ENCODE measurements at regions not wholly inside any gene's neighbourhood (a gene's known extent, or its start where the extent isn't known, plus 50 kb on each side); places are given as distances from the start of the nearest gene placed in this dataset.
"Not testable (repeated sequence)": the region's sequence is repeated elsewhere in the genome, so short reads cannot be mapped to it uniquely, and the experiment has no call there.

DNA sequence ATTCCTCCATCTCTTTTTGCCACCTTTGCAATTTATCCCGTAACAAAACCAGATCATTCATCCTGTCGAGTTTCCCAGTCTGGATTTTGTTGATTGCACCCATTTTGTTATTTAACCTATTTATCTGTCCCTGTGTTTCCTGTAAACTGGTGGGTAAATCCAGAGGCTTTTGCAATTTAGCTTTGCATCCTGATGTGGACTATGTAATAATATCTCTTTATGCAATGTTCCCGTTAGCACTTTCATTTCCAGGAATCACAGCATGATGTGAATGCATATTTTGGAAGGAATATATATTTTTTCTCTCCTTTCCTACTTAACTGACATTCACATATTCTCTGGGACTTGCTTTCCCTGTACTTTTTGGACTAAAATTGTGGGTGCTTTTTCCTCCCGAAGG, 240.3 kb upstream of the GAS1 start:
- ChIA-PET POLR2A (no interaction called here), CTCF (no interaction called here)
- Mint-ChIP-seq H3K36me3 (ENCODE audit: low read depth) (no peaks in the 10 kb centered on the region), H3K4me1 (ENCODE audit: low read depth) (no peaks in the 10 kb centered on the region), H3K27ac (no peak overlapping the region), H3K27me3 (ENCODE audit: low read depth) (peaks cover 5% of the 10 kb centered on the region), H3K4me3 (no peak overlapping the region), H3K9me3 (ENCODE audit: insufficient read depth) (no peaks in the 10 kb centered on the region)
- DNase-seq (no peak), ATAC-seq (no peak)

DNA sequence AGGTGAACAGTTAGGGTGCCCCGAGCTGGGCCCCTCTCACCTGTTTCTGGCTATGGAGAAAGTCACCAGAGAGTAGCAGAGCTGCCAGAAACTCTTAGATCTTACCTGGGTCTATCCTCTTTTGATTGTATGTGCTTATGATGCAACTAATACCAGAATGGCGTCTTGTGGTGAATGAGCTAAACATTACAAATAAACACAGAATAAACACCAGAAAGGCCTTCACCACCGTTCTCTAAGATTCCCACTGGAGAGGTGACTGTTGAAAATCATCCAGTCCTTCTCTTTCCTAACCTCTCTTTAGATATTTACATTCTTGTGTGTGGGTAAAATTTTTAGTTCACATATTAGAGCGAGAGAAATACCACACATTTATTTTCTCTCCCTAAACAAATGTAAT, 241.7 kb upstream of the GAS1 start:
- H3K4me3 Mint-ChIP-seq, result no peak overlapping the region
- H3K27me3 Mint-ChIP-seq (ENCODE audit: low read depth), result peaks cover 5% of the 10 kb centered on the region
- no peak for ATAC-seq
- CTCF ChIA-PET, result no interaction called here
- POLR2A ChIA-PET, result no interaction called here
- H3K36me3 Mint-ChIP-seq (ENCODE audit: low read depth), result no peaks in the 10 kb centered on the region
- H3K27ac Mint-ChIP-seq, result no peak overlapping the region
- DNase-seq, result no peak
- no peaks in the 10 kb centered on the region for H3K9me3 Mint-ChIP-seq (ENCODE audit: insufficient read depth)
- H3K4me1 Mint-ChIP-seq (ENCODE audit: low read depth), result no peaks in the 10 kb centered on the region

DNA sequence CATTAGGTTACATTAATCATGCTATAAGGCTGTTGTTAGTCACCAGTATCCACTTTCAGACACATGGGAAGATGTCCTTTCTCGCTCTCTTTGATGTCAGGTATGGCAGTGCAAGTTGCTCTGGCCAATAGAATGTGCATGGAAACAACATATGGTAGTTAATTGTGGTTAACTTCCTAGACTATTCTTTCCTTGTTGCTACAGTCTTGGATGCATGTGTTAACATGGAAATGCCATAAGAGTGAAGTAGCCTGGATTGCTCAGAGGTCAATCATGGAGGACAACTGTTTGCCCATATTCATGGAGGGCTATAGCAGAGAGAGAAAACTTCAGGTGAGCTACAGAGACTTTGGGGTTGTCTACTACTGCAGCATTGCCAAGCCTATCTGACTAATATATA, 245.8 kb upstream of the GAS1 start:
- Mint-ChIP-seq H3K27ac (no peak overlapping the region), H3K4me1 (ENCODE audit: low read depth) (peaks cover 7% of the 10 kb centered on the region), H3K4me3 (no peak overlapping the region), H3K9me3 (ENCODE audit: insufficient read depth) (no peaks in the 10 kb centered on the region), H3K27me3 (ENCODE audit: low read depth) (peaks cover 11% of the 10 kb centered on the region), H3K36me3 (ENCODE audit: low read depth) (no peaks in the 10 kb centered on the region)
- ATAC-seq (no peak), DNase-seq (no peak)
- ChIA-PET POLR2A (no interaction called here), CTCF (no interaction called here)

DNA sequence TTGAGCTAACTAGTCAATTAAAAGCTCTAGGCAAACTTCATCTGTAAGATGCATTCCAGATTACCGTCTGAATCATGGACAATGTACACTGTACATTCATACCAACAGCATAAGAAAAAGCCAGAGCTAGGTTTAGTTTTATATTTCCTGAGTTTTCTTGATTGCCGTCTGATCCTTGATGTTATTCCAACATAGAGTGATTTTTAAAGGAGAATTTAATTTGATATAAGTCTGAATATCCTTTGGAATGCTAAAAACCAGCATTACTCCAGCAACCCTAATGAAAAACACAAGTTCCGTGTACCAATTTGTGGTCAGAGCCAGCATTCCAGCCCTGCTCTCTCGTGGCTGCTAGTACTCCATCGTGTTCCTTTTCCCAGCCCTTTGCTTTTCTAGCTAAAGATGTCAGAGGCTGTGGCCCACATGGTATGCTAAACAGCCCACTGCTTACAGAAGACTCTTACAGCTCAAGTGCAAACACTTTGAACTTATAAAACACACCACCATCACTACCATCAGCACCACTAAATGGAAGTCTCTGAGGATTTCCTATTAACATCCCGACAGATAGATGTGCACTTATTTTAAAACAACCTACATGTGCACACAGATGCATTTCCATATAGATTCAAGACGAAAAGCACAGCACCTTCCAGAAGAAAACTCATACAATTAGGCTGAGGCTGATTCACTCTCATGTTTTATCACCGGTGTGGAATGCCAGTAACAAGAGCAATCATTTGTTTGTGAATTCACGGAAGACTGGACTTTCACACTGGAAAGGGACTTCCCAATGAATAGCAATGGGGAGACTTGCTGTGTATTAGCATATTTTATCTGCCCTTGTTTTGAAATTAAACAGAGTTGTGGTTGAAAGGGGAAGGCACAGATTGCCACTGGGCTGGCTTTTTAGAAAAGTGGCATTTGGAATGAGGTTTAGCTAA, 246.9 kb upstream of the GAS1 start:
- ChIA-PET CTCF (no interaction called here), POLR2A (no interaction called here)
- Mint-ChIP-seq H3K36me3 (ENCODE audit: low read depth) (no peaks in the 10 kb centered on the region), H3K27ac (no peak overlapping the region), H3K4me1 (ENCODE audit: low read depth) (peaks cover 7% of the 10 kb centered on the region), H3K27me3 (ENCODE audit: low read depth) (peaks cover 11% of the 10 kb centered on the region), H3K4me3 (no peak overlapping the region), H3K9me3 (ENCODE audit: insufficient read depth) (no peaks in the 10 kb centered on the region)
- no peak for DNase-seq
- no peak for ATAC-seq

GRCh38 chr9:87195306-87195705, 248.0 kb upstream of the GAS1 start:
- DNase-seq (no peak), ATAC-seq (no peak)
- Mint-ChIP-seq H3K36me3 (ENCODE audit: low read depth) (no peaks in the 10 kb centered on the region), H3K9me3 (ENCODE audit: insufficient read depth) (no peaks in the 10 kb centered on the region), H3K4me3 (no peak overlapping the region), H3K4me1 (ENCODE audit: low read depth) (peaks cover 7% of the 10 kb centered on the region), H3K27ac (no peak overlapping the region), H3K27me3 (ENCODE audit: low read depth) (peaks cover 11% of the 10 kb centered on the region)
- ChIA-PET POLR2A (no interaction called here), CTCF (no interaction called here)

- ATAC-seq, result no peak
- no peaks in the 10 kb centered on the region for H3K9me3 Mint-ChIP-seq (ENCODE audit: insufficient read depth)
- H3K4me1 Mint-ChIP-seq (ENCODE audit: low read depth), result peaks cover 7% of the 10 kb centered on the region
- H3K27me3 Mint-ChIP-seq (ENCODE audit: low read depth), result peaks cover 11% of the 10 kb centered on the region
- no peak overlapping the region for H3K27ac Mint-ChIP-seq
- no peaks in the 10 kb centered on the region for H3K36me3 Mint-ChIP-seq (ENCODE audit: low read depth)
- no peak overlapping the region for H3K4me3 Mint-ChIP-seq
- ChIA-PET CTCF (no interaction called here), POLR2A (no interaction called here)
- DNase-seq, result no peak
These were observed 250.2 kb upstream of the GAS1 start for GRCh38 chr9:87197349-87198130.

- CTCF ChIA-PET, result no interaction called here
- DNase-seq (no peak), ATAC-seq (no peak)
- Mint-ChIP-seq H3K4me1 (ENCODE audit: low read depth) (peaks cover 7% of the 10 kb centered on the region), H3K27me3 (ENCODE audit: low read depth) (peaks cover 11% of the 10 kb centered on the region), H3K36me3 (ENCODE audit: low read depth) (no peaks in the 10 kb centered on the region), H3K4me3 (no peak overlapping the region), H3K9me3 (ENCODE audit: insufficient read depth) (no peaks in the 10 kb centered on the region), H3K27ac (no peak overlapping the region)
- POLR2A ChIA-PET, result no interaction called here
These were observed 251.4 kb upstream of the GAS1 start for GRCh38 chr9:87198716-87199115.

DNA sequence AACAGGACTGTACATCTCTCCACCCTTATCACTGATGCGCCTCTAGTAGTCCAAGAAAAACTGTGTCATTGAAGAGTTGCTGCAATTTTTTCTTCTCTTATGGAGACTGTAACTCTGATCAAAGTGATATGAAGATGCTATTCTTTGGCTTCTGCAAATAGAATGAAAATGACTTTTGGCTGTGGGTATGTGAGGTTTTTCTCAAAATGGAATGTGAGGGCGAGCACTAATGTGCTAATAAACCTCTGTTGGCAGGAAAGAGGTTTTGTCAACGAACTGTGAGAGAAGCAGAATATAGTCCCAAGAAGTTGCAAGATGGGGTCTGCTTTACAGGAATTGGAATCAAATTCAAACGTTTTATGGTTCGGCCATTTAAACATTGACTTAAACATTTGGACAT, 252.0 kb upstream of the GAS1 start:
- Mint-ChIP-seq H3K27me3 (ENCODE audit: low read depth) (peaks cover 11% of the 10 kb centered on the region), H3K27ac (no peak overlapping the region), H3K4me3 (no peak overlapping the region), H3K4me1 (ENCODE audit: low read depth) (peaks cover 7% of the 10 kb centered on the region), H3K36me3 (ENCODE audit: low read depth) (no peaks in the 10 kb centered on the region), H3K9me3 (ENCODE audit: insufficient read depth) (no peaks in the 10 kb centered on the region)
- ChIA-PET CTCF (no interaction called here), POLR2A (no interaction called here)
- no peak for DNase-seq
- ATAC-seq, result no peak

DNA sequence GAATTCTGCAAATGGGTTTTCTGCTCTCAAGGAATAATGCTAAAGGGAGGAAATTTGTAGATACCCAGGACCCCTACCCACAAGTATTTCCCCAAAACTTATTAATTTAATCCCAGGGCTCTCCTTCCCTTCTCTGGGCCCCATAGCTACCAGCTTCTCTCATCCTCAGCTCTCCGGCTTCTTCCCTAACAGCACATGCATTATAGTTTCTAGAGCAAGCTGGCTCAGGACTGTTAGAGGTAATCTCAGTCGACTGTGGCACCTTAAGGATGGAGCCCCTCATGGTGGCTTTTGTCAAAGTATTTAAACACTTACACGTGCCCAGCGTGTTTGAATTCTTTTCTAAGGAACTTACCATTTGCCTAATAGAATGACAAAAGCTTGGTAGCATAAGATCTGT, 252.5 kb upstream of the GAS1 start:
- ATAC-seq (no peak), DNase-seq (no peak)
- no peaks in the 10 kb centered on the region for H3K36me3 Mint-ChIP-seq (ENCODE audit: low read depth)
- no peaks in the 10 kb centered on the region for H3K9me3 Mint-ChIP-seq (ENCODE audit: insufficient read depth)
- H3K4me3 Mint-ChIP-seq, result no peak overlapping the region
- POLR2A ChIA-PET, result no interaction called here
- peaks cover 11% of the 10 kb centered on the region for H3K27me3 Mint-ChIP-seq (ENCODE audit: low read depth)
- H3K4me1 Mint-ChIP-seq (ENCODE audit: low read depth), result peaks cover 7% of the 10 kb centered on the region
- no peak overlapping the region for H3K27ac Mint-ChIP-seq
- CTCF ChIA-PET, result no interaction called here

- DNase-seq (no peak), ATAC-seq (no peak)
- POLR2A ChIA-PET, result no interaction called here
- Mint-ChIP-seq H3K9me3 (ENCODE audit: insufficient read depth) (no peaks in the 10 kb centered on the region), H3K4me1 (ENCODE audit: low read depth) (peaks cover 3% of the 10 kb centered on the region), H3K4me3 (no peak overlapping the region), H3K36me3 (ENCODE audit: low read depth) (no peaks in the 10 kb centered on the region), H3K27ac (no peak overlapping the region), H3K27me3 (ENCODE audit: low read depth) (peaks cover 3% of the 10 kb centered on the region)
- CTCF ChIA-PET, result no interaction called here
These were observed 254.0 kb upstream of the GAS1 start for GRCh38 chr9:87201351-87201751.

- DNase-seq, result no peak
These were observed 258.9 kb upstream of the GAS1 start for GRCh38 chr9:87206064-87206661.

GRCh38 chr9:87210658-87211057, 263.4 kb upstream of the GAS1 start:
- H3K4me1 Mint-ChIP-seq (ENCODE audit: low read depth); H3K27me3 Mint-ChIP-seq (ENCODE audit: low read depth); CTCF ChIA-PET; POLR2A ChIA-PET; ATAC-seq; H3K27ac Mint-ChIP-seq; H3K4me3 Mint-ChIP-seq; H3K36me3 Mint-ChIP-seq (ENCODE audit: low read depth); H3K9me3 Mint-ChIP-seq (ENCODE audit: insufficient read depth); DNase-seq: not testable (repeated sequence)

More at GRCh38 chr9:87206064-87206661, 258.9 kb upstream of the GAS1 start:
- Mint-ChIP-seq H3K4me1 (ENCODE audit: low read depth) (no peaks in the 10 kb centered on the region), H3K9me3 (ENCODE audit: insufficient read depth) (no peaks in the 10 kb centered on the region), H3K27ac (no peak overlapping the region), H3K36me3 (ENCODE audit: low read depth) (no peaks in the 10 kb centered on the region), H3K4me3 (no peak overlapping the region), H3K27me3 (ENCODE audit: low read depth) (peaks cover 2% of the 10 kb centered on the region)
- ChIA-PET CTCF (no interaction called here), POLR2A (no interaction called here)
- no peak for ATAC-seq

Data from activated CD8-positive, alpha-beta T cell treated with anti-CD3 and anti-CD28 coated beads, Interleukin-2, amount 10 ng/mL, durations not matched to agents 7 days and 5 days (primary cell).